ENCODE measurements at regions not wholly inside any gene's neighbourhood (a gene's known extent, or its start where the extent isn't known, plus 50 kb on each side); places are given as distances from the start of the nearest gene placed in this dataset.

DNA sequence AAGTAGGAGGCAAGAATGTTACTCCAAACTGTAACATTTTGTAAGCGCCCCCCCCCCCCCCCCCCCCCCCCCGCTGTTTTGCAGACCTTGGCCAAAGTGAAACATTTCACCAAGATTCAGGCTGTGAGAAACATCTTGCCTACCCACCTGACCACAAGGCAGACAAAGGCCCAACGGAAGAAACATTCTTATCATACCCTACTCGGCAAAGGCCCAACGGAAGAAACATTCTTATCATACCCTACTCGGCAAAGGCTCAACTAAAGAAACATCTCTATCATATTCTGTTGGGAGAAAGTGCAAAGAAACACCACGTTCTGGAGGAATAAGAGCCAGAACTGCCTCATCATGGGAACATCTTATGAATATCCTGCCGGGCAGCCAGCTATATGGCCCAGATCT lies 117.1 kb downstream of the JRKL start:
- H3K36me3 Mint-ChIP-seq (ENCODE audit: insufficient read depth): no peaks in the 10 kb centered on the region
- H3K9me3 Mint-ChIP-seq (ENCODE audit: low read depth): no peaks in the 10 kb centered on the region
- no peak overlapping the region for H3K27ac Mint-ChIP-seq

DNA sequence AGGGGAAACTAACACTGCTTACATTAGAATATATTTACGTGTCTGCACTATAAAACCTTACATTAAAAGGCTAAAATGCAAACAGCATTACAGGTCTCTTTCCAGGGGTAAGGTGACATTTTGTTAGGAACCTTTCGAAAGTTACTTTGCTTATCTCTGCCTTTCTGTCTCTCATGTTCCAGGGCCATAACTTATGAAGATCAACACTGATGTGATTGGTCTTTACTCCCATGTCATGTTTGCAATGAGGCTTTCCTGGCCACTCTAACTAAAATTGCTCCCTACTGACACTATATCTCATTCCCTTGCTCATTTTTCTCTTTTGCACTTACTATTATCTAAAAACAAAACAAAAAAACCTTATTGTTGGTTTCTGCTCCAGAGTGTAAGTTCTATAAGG lies 119.0 kb downstream of the JRKL start:
- H3K4me3 Mint-ChIP-seq (ENCODE audit: low read depth): no peak overlapping the region
- no peaks in the 10 kb centered on the region for H3K27me3 Mint-ChIP-seq
- H3K9me3 Mint-ChIP-seq (ENCODE audit: low read depth): no peaks in the 10 kb centered on the region
- no peaks in the 10 kb centered on the region for H3K36me3 Mint-ChIP-seq (ENCODE audit: insufficient read depth)
- no peaks in the 10 kb centered on the region for H3K4me1 Mint-ChIP-seq (ENCODE audit: low read depth)
- TF ChIP-seq, protein P1, sequence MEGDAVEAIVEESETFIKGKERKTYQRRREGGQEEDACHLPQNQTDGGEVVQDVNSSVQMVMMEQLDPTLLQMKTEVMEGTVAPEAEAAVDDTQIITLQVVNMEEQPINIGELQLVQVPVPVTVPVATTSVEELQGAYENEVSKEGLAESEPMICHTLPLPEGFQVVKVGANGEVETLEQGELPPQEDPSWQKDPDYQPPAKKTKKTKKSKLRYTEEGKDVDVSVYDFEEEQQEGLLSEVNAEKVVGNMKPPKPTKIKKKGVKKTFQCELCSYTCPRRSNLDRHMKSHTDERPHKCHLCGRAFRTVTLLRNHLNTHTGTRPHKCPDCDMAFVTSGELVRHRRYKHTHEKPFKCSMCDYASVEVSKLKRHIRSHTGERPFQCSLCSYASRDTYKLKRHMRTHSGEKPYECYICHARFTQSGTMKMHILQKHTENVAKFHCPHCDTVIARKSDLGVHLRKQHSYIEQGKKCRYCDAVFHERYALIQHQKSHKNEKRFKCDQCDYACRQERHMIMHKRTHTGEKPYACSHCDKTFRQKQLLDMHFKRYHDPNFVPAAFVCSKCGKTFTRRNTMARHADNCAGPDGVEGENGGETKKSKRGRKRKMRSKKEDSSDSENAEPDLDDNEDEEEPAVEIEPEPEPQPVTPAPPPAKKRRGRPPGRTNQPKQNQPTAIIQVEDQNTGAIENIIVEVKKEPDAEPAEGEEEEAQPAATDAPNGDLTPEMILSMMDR (IDR thresholded peaks at IDR 0.05; ENCODE audit: unreplicated experiment): no peak
- no peak overlapping the region for H3K27ac Mint-ChIP-seq
- no peak for DNase-seq (ENCODE audit: low spot score, unreplicated experiment)

More for the DNA sequence above, 117.1 kb downstream of the JRKL start:
- no peaks in the 10 kb centered on the region for H3K4me1 Mint-ChIP-seq (ENCODE audit: low read depth)
- H3K27me3 Mint-ChIP-seq: no peaks in the 10 kb centered on the region
- TF ChIP-seq, protein P1 (IDR thresholded peaks at IDR 0.05; ENCODE audit: unreplicated experiment): no peak
- H3K4me3 Mint-ChIP-seq (ENCODE audit: low read depth): no peak overlapping the region
- no peak for DNase-seq (ENCODE audit: low spot score, unreplicated experiment)

DNA sequence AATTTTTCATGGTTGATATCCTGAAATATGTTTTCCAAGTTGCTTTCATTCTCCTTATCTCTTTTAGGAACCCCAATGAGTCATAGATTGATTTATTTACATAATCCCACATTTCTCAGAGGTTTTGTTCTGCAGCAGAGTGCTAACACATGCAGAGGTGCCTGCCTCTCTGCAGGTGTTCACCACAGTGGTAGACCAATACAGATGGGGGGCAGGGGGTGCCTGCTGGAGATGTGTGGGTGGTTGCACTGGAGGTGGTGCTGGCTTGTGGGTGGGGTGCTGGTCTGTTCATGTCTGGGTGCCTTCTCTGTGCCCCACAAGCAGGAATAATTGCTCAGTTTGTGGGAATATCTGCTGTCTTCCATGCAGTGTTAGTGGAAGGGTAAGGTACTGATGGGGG lies 131.1 kb downstream of the JRKL start:
- no peaks in the 10 kb centered on the region for H3K4me1 Mint-ChIP-seq (ENCODE audit: low read depth)
- DNase-seq (ENCODE audit: low spot score, unreplicated experiment): no peak
- TF ChIP-seq, protein P1 (IDR thresholded peaks at IDR 0.05; ENCODE audit: unreplicated experiment): no peak
- no peak overlapping the region for H3K4me3 Mint-ChIP-seq (ENCODE audit: low read depth)
- no peaks in the 10 kb centered on the region for H3K27me3 Mint-ChIP-seq
- H3K27ac Mint-ChIP-seq: no peak overlapping the region
- H3K9me3 Mint-ChIP-seq (ENCODE audit: low read depth): peaks cover 21% of the 10 kb centered on the region
- peaks cover 1% of the 10 kb centered on the region for H3K36me3 Mint-ChIP-seq (ENCODE audit: insufficient read depth)

DNA sequence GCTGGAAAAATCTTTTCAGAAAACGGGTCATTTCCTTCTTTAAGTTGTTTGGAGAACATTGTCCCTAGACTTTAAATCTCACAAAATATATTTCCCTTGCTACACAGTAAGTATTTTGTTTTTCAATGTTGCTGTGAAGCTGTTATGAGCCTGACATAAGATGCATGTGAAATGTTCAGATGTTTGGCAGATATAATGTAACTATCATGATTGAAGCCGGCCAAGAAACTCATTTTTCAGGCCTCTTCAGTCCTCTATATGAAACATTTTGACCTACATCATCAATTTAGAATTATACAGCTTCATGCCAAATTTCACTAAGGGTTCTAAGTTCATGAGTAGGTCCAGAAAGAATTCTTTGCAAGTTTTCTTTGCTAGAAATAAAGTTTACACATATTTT lies 133.8 kb downstream of the JRKL start:
- no peaks in the 10 kb centered on the region for H3K4me1 Mint-ChIP-seq (ENCODE audit: low read depth)
- H3K27ac Mint-ChIP-seq: no peak overlapping the region
- TF ChIP-seq, protein P1 (IDR thresholded peaks at IDR 0.05; ENCODE audit: unreplicated experiment): no peak
- H3K27me3 Mint-ChIP-seq: no peaks in the 10 kb centered on the region
- no peak for DNase-seq (ENCODE audit: low spot score, unreplicated experiment)
- no peak overlapping the region for H3K4me3 Mint-ChIP-seq (ENCODE audit: low read depth)
- H3K36me3 Mint-ChIP-seq (ENCODE audit: insufficient read depth): peaks cover 1% of the 10 kb centered on the region
- H3K9me3 Mint-ChIP-seq (ENCODE audit: low read depth): peaks cover 22% of the 10 kb centered on the region

DNA sequence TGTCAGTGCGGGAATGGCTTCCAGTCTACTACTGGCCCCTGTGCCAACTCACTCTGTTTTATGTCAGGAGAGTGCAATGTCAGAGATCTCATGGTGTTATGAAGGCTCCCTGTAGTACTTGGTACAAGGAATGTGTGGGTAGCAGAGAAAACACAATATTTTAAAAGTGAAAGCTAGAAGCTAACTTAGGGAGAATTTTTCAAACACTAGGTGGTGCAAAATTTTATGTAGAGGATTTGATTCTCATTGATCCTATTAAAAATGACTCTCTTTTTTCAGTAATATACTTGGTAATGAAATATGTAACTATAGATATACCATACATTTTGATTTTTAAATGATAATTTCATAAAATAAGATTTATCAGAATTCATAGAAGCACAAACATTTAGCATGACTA lies 134.7 kb downstream of the JRKL start:
- H3K4me1 Mint-ChIP-seq (ENCODE audit: low read depth): no peaks in the 10 kb centered on the region
- TF ChIP-seq, protein P1 (IDR thresholded peaks at IDR 0.05; ENCODE audit: unreplicated experiment): no peak
- peaks cover 1% of the 10 kb centered on the region for H3K36me3 Mint-ChIP-seq (ENCODE audit: insufficient read depth)
- no peak overlapping the region for H3K27ac Mint-ChIP-seq
- H3K27me3 Mint-ChIP-seq: no peaks in the 10 kb centered on the region
- no peak for DNase-seq (ENCODE audit: low spot score, unreplicated experiment)
- H3K9me3 Mint-ChIP-seq (ENCODE audit: low read depth): peaks cover 22% of the 10 kb centered on the region
- H3K4me3 Mint-ChIP-seq (ENCODE audit: low read depth): no peak overlapping the region

All from progenitor cell of endocrine pancreas (in vitro differentiated cells).